H9 (cell line): ENCODE measurements at regions not wholly inside any gene's neighbourhood (a gene's known extent, or its start where the extent isn't known, plus 50 kb on each side); places are given as distances from the start of the nearest gene placed in this dataset.

Source experiments
- DNase-seq: peaks from one replicate; pipeline ENCODE4 v3.0.0-alpha.2; 2017
- H2AFZ ChIP-seq: one replicate; pipeline ENCODE4 v1.6.1; 2013; ENCODE audit warnings: mild to moderate bottlenecking, low read length, control low read depth, moderate library complexity
- H2AK5ac ChIP-seq: 2 replicates; pipeline ENCODE4 v1.6.1; 2013; ENCODE audit warnings: low read length, control low read depth, mixed read lengths; ENCODE audit not compliant: insufficient read length
- H2BK120ac ChIP-seq: one replicate; pipeline ENCODE4 v1.6.1; 2013; ENCODE audit warnings: low read depth, mild to moderate bottlenecking, low read length, control low read depth, inconsistent platforms; ENCODE audit not compliant: poor library complexity, severe bottlenecking
- H2BK12ac ChIP-seq: 2 replicates; pipeline ENCODE4 v1.6.1; 2013; ENCODE audit warnings: low read length, control low read depth, mixed read lengths, low read depth; ENCODE audit not compliant: insufficient read length
- H2BK15ac ChIP-seq: 2 replicates; pipeline ENCODE4 v1.6.1; 2013; ENCODE audit warnings: low read depth, low read length, control low read depth
- H2BK20ac ChIP-seq: one replicate; pipeline ENCODE4 v1.6.1; 2013; ENCODE audit warnings: low read depth, mild to moderate bottlenecking, low read length, control low read depth, inconsistent platforms; ENCODE audit not compliant: poor library complexity, severe bottlenecking
- H2BK5ac ChIP-seq: 2 replicates; pipeline ENCODE4 v1.6.1; 2013; ENCODE audit warnings: low read length, control low read depth, mixed read lengths; ENCODE audit not compliant: insufficient read length
- H3K14ac ChIP-seq: 2 replicates; pipeline ENCODE4 v1.6.1; 2013; ENCODE audit warnings: low read length, control low read depth; ENCODE audit not compliant: insufficient read depth
- H3K18ac ChIP-seq: 2 replicates; pipeline ENCODE4 v1.6.1; 2013; ENCODE audit warnings: low read depth, mild to moderate bottlenecking, mixed read lengths, low read length, control low read depth; ENCODE audit not compliant: insufficient read length
- H3K23ac ChIP-seq: 2 replicates; pipeline ENCODE4 v1.6.1; 2013; ENCODE audit warnings: low read length, control low read depth, mixed read lengths, low read depth; ENCODE audit not compliant: insufficient read length
- H3K23me2 ChIP-seq: 2 replicates; pipeline ENCODE4 v1.6.1; 2013; ENCODE audit warnings: low read depth, mild to moderate bottlenecking, mixed read lengths, low read length, control low read depth; ENCODE audit not compliant: insufficient read length, poor library complexity, severe bottlenecking
- H3K27ac ChIP-seq: 2 replicates; pipeline ENCODE4 v1.5.1; 2013; ENCODE audit warnings: low read length, control low read depth, mixed read lengths, low read depth; ENCODE audit not compliant: insufficient read length
- H3K27me3 ChIP-seq: 2 replicates; pipeline ENCODE4 v1.6.1; 2013; ENCODE audit warnings: low read length, control low read depth, inconsistent platforms; ENCODE audit not compliant: insufficient read depth
- H3K4ac ChIP-seq: 2 replicates; pipeline ENCODE4 v1.6.1; 2013; ENCODE audit warnings: low read depth, mild to moderate bottlenecking, control low read depth, inconsistent platforms, low read length, moderate library complexity
- H3K4me1 ChIP-seq: 2 replicates; pipeline ENCODE4 v1.6.1; 2013; ENCODE audit warnings: low read length, control low read depth, inconsistent platforms; ENCODE audit not compliant: insufficient read depth
- H3K4me2 ChIP-seq: 2 replicates; pipeline ENCODE4 v1.6.1; 2013; ENCODE audit warnings: low read length, control low read depth, mixed read lengths; ENCODE audit not compliant: insufficient read length, insufficient read depth
- H3K56ac ChIP-seq: 2 replicates; pipeline ENCODE4 v1.6.1; 2013; ENCODE audit warnings: low read depth, mild to moderate bottlenecking, mixed read lengths, low read length, control low read depth; ENCODE audit not compliant: insufficient read length
- H3K79me1 ChIP-seq: 2 replicates; pipeline ENCODE4 v1.6.1; 2013; ENCODE audit warnings: low read depth, mild to moderate bottlenecking, moderate library complexity, low read length, control low read depth, inconsistent platforms; ENCODE audit not compliant: insufficient read depth, poor library complexity, severe bottlenecking
- H3K79me2 ChIP-seq: 2 replicates; pipeline ENCODE4 v1.6.1; 2013; ENCODE audit warnings: low read length, control low read depth, inconsistent platforms; ENCODE audit not compliant: insufficient read depth
- H3K9ac ChIP-seq: 2 replicates; pipeline ENCODE4 v1.6.1; 2013; ENCODE audit warnings: low read length, control low read depth, mixed read lengths; ENCODE audit not compliant: insufficient read length; ENCODE audit errors: extremely low read depth
- H3K9me3 ChIP-seq: one replicate; pipeline ENCODE4 v1.6.1; 2013; ENCODE audit warnings: low read depth, low read length, inconsistent platforms; ENCODE audit not compliant: control insufficient read depth
- H3T11ph ChIP-seq: one replicate; pipeline ENCODE4 v1.6.1; 2013; ENCODE audit warnings: mild to moderate bottlenecking, low read length, control low read depth, inconsistent platforms
- H4K20me1 ChIP-seq: one replicate; pipeline ENCODE4 v1.6.1; 2013; ENCODE audit not compliant: control insufficient read depth, insufficient read length, insufficient read depth
- H4K5ac ChIP-seq: 2 replicates; pipeline ENCODE4 v1.6.1; 2013; ENCODE audit warnings: low read depth, mild to moderate bottlenecking, mixed read lengths, low read length, control low read depth; ENCODE audit not compliant: insufficient read length
- H4K8ac ChIP-seq: replicated peaks from 2 replicates; pipeline ENCODE4 v1.6.1; 2013; ENCODE audit warnings: low read length, control low read depth, mixed read lengths, low read depth; ENCODE audit not compliant: insufficient read length
- H4K91ac ChIP-seq: 2 replicates; pipeline ENCODE4 v1.6.1; 2013; ENCODE audit warnings: low read depth, mild to moderate bottlenecking, moderate library complexity, mixed read lengths, low read length, control low read depth; ENCODE audit not compliant: insufficient read length
- H3K27ac Mint-ChIP-seq, 3 experiments: 2 replicates in 2 of 3; 3 replicates in 1 of 3; pipeline ENCODE4 v1.8.0; 2020 to 2021; ENCODE audit warnings: mixed read lengths in 3 of 3, mild to moderate bottlenecking in 1 of 3, moderate library complexity in 1 of 3
- H3K27me3 Mint-ChIP-seq: 2 replicates; pipeline ENCODE4 v1.8.0; 2021; ENCODE audit warnings: low read depth, mild to moderate bottlenecking, moderate library complexity, mixed read lengths
- H3K36me3 Mint-ChIP-seq, 3 experiments: 2 replicates in 2 of 3; 3 replicates in 1 of 3; pipeline ENCODE4 v1.8.0; 2020 to 2021; ENCODE audit warnings: low read depth in 3 of 3, mixed read lengths in 3 of 3; ENCODE audit not compliant: insufficient read depth in 1 of 3
- H3K4me1 Mint-ChIP-seq, 2 experiments: 2 replicates each; pipeline ENCODE4 v1.8.0; 2020; ENCODE audit warnings: mixed read lengths in 2 of 2
- H3K4me3 Mint-ChIP-seq, 2 experiments: 2 replicates in 1 of 2; 3 replicates in 1 of 2; pipeline ENCODE4 v1.8.0; 2020 to 2021; ENCODE audit warnings: mild to moderate bottlenecking in 2 of 2, mixed read lengths in 2 of 2, moderate library complexity in 1 of 2
- H3K9me3 Mint-ChIP-seq, 2 experiments: 2 replicates in 1 of 2; 3 replicates in 1 of 2; pipeline ENCODE4 v1.8.0; 2020; ENCODE audit warnings: mild to moderate bottlenecking in 2 of 2, mixed read lengths in 2 of 2, moderate library complexity in 1 of 2
- CTCF ChIP-seq: fragments of 200-600 bp; sonication (generic); conservative IDR thresholded peaks from 3 replicates; pipeline ENCODE4 v1.8.0; 2021; ENCODE audit warnings: antibody characterized with exemption, mild to moderate bottlenecking

- Histone ChIP-seq H4K20me1 (no peaks in the 10 kb centered on the region), H3K79me1 (no peaks in the 10 kb centered on the region), H2BK120ac (no peak overlapping the region), H3K27me3 (no peaks in the 10 kb centered on the region), H4K5ac (no peak overlapping the region), H3K27ac (no peak overlapping the region), H3T11ph (no peak overlapping the region), H3K14ac (no peak overlapping the region), H3K4me1 (no peaks in the 10 kb centered on the region), H3K23ac (no peak overlapping the region), H3K9ac (no peak overlapping the region), H3K9me3 (no peaks in the 10 kb centered on the region), H3K79me2 (no peaks in the 10 kb centered on the region), H2BK20ac (no peak overlapping the region), H3K23me2 (no peaks in the 10 kb centered on the region), H2BK12ac (no peak overlapping the region), H2BK15ac (no peak overlapping the region), H4K8ac (no peak overlapping the region), H2AK5ac (no peak overlapping the region), H2AFZ (no peak overlapping the region), H2BK5ac (no peak overlapping the region), H4K91ac (no peak overlapping the region), H3K56ac (no peak overlapping the region), H3K4me2 (no peak overlapping the region), H3K18ac (no peak overlapping the region), H3K4ac (no peak overlapping the region)
- H3K4me3 Mint-ChIP-seq: no peak overlapping the region
- no peaks in the 10 kb centered on the region; a peak in 1 of 7 replicates for H3K36me3 Mint-ChIP-seq
- DNase-seq: no peak
- TF ChIP-seq CTCF: no peak
- H3K9me3 Mint-ChIP-seq: peaks cover 8% of the 10 kb centered on the region in 2 experiments; a peak in 4 of 5 replicates
- no peaks in the 10 kb centered on the region for H3K4me1 Mint-ChIP-seq
- no peak overlapping the region for H3K27ac Mint-ChIP-seq
- H3K27me3 Mint-ChIP-seq: peaks cover 8% of the 10 kb centered on the region
These were observed 63.5 kb upstream of the ANKRD10 start for GRCh38 chr13:110978390-110978789.
